ENCODE measurements at regions not wholly inside any gene's neighbourhood (a gene's known extent, or its start where the extent isn't known, plus 50 kb on each side); places are given as distances from the start of the nearest gene placed in this dataset.

DNA sequence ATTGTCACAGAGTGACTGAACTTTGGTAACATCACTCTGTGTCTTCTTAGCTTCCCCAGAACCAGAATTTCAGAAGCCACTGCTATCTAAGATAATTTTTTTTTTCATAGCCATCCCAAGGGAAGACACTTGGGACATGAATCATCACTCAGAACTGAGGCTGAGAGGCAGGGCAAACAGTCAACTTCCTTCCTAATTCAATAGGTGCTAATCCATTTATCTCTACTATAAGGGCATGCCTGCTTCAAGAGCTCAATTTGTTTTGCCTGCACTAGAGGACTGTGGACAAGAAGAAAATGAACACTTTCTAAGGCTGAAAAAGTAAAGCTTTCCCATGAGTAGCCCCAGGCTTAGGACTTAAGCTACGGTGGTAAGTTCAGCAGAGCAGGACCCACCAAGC is 56.7 kb upstream of the MYRIP start:
- no peaks in the 10 kb centered on the region for H3K4me1 ChIP-seq (ENCODE audit: insufficient read depth)
- peak; percentile 19 for DNase-seq

DNA sequence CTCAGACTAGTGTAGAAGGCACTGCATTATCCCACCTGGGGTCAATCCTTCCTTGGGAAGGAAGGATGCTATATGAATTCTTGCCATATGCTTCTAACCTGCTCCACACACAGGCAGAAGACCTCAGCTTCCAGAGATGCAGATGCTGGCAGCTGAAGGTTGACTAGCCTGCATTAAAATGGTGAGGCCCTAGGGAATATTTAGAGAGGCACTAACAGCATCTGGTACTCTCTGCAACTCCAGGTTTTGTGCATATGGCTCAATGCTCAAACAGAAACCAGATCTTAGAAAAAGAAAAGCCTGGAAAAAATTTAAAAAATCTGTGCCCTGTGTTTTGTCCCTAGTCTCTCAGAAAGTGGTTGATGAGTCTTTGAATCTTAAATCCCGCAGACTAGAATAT is 56.0 kb upstream of the MYRIP start:
- Histone ChIP-seq H3K27me3 (replicated peaks; ENCODE audit: insufficient read depth) (no peaks in the 10 kb centered on the region), H3K9me3 (ENCODE audit: low read depth) (no peaks in the 10 kb centered on the region), H3K9ac (no peak overlapping the region), H3K4me1 (ENCODE audit: insufficient read depth) (no peaks in the 10 kb centered on the region), H3F3A (ENCODE audit: insufficient read depth) (no peaks in the 10 kb centered on the region), H3K4me2 (ENCODE audit: unreplicated experiment) (no peak overlapping the region), H3K4me3 (no peak overlapping the region), H3K9me2 (ENCODE audit: insufficient read depth) (no peaks in the 10 kb centered on the region), H3K79me2 (ENCODE audit: insufficient read depth) (no peaks in the 10 kb centered on the region), H3K27ac (no peak overlapping the region), H2AFZ (no peak overlapping the region), H3K36me3 (ENCODE audit: low read depth) (no peaks in the 10 kb centered on the region), H4K20me1 (ENCODE audit: insufficient read depth) (no peaks in the 10 kb centered on the region)
- 46 to 64% methylated on average over 1 of the region's 1 CpG for WGBS, 2 experiments (ENCODE audit: low coverage in 1 of 2, low lambda C conversion rate in 2 of 2, missing lambda C conversion rate in 2 of 2)
- TF ChIP-seq EZH2 (IDR thresholded peaks at IDR 0.05; ENCODE audit: insufficient read depth, poor library complexity, severe bottlenecking), result no peak
- no peak for TF ChIP-seq EZH2phosphoT487 (IDR thresholded peaks at IDR 0.05; ENCODE audit: insufficient read depth, low read depth)
- in situ Hi-C loops (cut with MboI), result no loop called here
- DNase-seq, result no peak

More for the DNA sequence above, 56.7 kb upstream of the MYRIP start:
- Histone ChIP-seq H3K9me2 (ENCODE audit: insufficient read depth) (no peaks in the 10 kb centered on the region), H3K79me2 (ENCODE audit: insufficient read depth) (no peaks in the 10 kb centered on the region), H2AFZ (no peak overlapping the region), H3K27me3 (replicated peaks; ENCODE audit: insufficient read depth) (no peaks in the 10 kb centered on the region), H3F3A (ENCODE audit: insufficient read depth) (no peaks in the 10 kb centered on the region), H3K27ac (no peak overlapping the region), H3K9ac (no peak overlapping the region), H3K9me3 (ENCODE audit: low read depth) (no peaks in the 10 kb centered on the region), H4K20me1 (ENCODE audit: insufficient read depth) (no peaks in the 10 kb centered on the region), H3K4me2 (ENCODE audit: unreplicated experiment) (no peak overlapping the region), H3K36me3 (ENCODE audit: low read depth) (no peaks in the 10 kb centered on the region), H3K4me3 (no peak overlapping the region)
- in situ Hi-C loops (cut with MboI), result no loop called here
- TF ChIP-seq EZH2phosphoT487 (IDR thresholded peaks at IDR 0.05; ENCODE audit: insufficient read depth, low read depth), result no peak
- no peak for TF ChIP-seq EZH2 (IDR thresholded peaks at IDR 0.05; ENCODE audit: insufficient read depth, poor library complexity, severe bottlenecking)
- WGBS, 2 experiments (ENCODE audit: low coverage in 1 of 2, low lambda C conversion rate in 2 of 2, missing lambda C conversion rate in 2 of 2), result 4 to 5% methylated on average over 1 of the region's 1 CpG

- Histone ChIP-seq H3K9ac (no peak overlapping the region), H2AFZ (no peak overlapping the region), H3K9me3 (ENCODE audit: low read depth) (no peaks in the 10 kb centered on the region), H3K4me3 (no peak overlapping the region), H4K20me1 (ENCODE audit: insufficient read depth) (no peaks in the 10 kb centered on the region), H3K36me3 (ENCODE audit: low read depth) (no peaks in the 10 kb centered on the region), H3K4me1 (ENCODE audit: insufficient read depth) (no peaks in the 10 kb centered on the region), H3K9me2 (ENCODE audit: insufficient read depth) (no peaks in the 10 kb centered on the region), H3K27me3 (replicated peaks; ENCODE audit: insufficient read depth) (no peaks in the 10 kb centered on the region), H3K4me2 (ENCODE audit: unreplicated experiment) (no peak overlapping the region), H3K79me2 (ENCODE audit: insufficient read depth) (no peaks in the 10 kb centered on the region), H3F3A (ENCODE audit: insufficient read depth) (no peaks in the 10 kb centered on the region), H3K27ac (no peak overlapping the region)
- TF ChIP-seq EZH2 (IDR thresholded peaks at IDR 0.05; ENCODE audit: insufficient read depth, poor library complexity, severe bottlenecking) (no peak), EZH2phosphoT487 (IDR thresholded peaks at IDR 0.05; ENCODE audit: insufficient read depth, low read depth) (no peak)
- in situ Hi-C loops (cut with MboI), result no loop called here
- no peak for DNase-seq
- 34 to 50% methylated on average over 3 of the region's 3 CpGs for WGBS, 2 experiments (ENCODE audit: low coverage in 1 of 2, low lambda C conversion rate in 2 of 2, missing lambda C conversion rate in 2 of 2)
Observed at GRCh38 chr3:39754549-39754948, 54.9 kb upstream of the MYRIP start.

DNA sequence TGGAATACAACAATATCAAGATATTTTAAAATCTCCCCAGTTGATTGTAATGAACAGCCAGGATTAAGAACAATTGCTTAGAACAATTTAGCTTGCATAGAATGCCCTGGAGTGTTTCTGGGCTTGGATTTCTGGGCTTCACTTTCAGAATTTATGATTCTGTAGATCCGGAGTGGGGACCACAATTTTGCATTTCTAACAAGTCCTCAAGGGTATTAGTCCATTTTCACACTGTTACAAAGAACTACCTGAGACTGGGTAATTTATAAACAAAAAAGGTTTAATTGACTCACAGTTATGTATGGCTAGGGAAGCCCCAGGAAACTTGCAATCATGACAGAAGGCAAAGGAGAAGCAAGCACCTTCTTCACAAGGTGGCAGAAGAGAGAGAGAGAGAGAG is 54.3 kb upstream of the MYRIP start:
- no peak overlapping the region for H3K4me2 ChIP-seq (ENCODE audit: unreplicated experiment)
- H2AFZ ChIP-seq, result no peak overlapping the region
- in situ Hi-C loops (cut with MboI), result no loop called here
- H3K9me3 ChIP-seq (ENCODE audit: low read depth), result no peaks in the 10 kb centered on the region
- no peak overlapping the region for H3K27ac ChIP-seq
- no peaks in the 10 kb centered on the region for H3K9me2 ChIP-seq (ENCODE audit: insufficient read depth)
- no peaks in the 10 kb centered on the region for H3F3A ChIP-seq (ENCODE audit: insufficient read depth)
- no peak overlapping the region for H3K9ac ChIP-seq
- TF ChIP-seq EZH2 (IDR thresholded peaks at IDR 0.05; ENCODE audit: insufficient read depth, poor library complexity, severe bottlenecking) (no peak), EZH2phosphoT487 (IDR thresholded peaks at IDR 0.05; ENCODE audit: insufficient read depth, low read depth) (no peak)
- H3K36me3 ChIP-seq (ENCODE audit: low read depth), result no peaks in the 10 kb centered on the region
- H3K4me1 ChIP-seq (ENCODE audit: insufficient read depth), result no peaks in the 10 kb centered on the region
- no peaks in the 10 kb centered on the region for H3K27me3 ChIP-seq (replicated peaks; ENCODE audit: insufficient read depth)
- no peak for DNase-seq
- H3K4me3 ChIP-seq, result no peak overlapping the region
- H3K79me2 ChIP-seq (ENCODE audit: insufficient read depth), result no peaks in the 10 kb centered on the region
- H4K20me1 ChIP-seq (ENCODE audit: insufficient read depth), result no peaks in the 10 kb centered on the region
- WGBS, 2 experiments (ENCODE audit: low coverage in 1 of 2, low lambda C conversion rate in 2 of 2, missing lambda C conversion rate in 2 of 2), result 50 to 55% methylated on average over 1 of the region's 1 CpG

GRCh38 chr3:39757307-39757706 is 52.1 kb upstream of the MYRIP start:
- H3K27me3 ChIP-seq (replicated peaks; ENCODE audit: insufficient read depth), result no peaks in the 10 kb centered on the region; the same call in 1 of the 2 replicates
- no peaks in the 10 kb centered on the region for H3K36me3 ChIP-seq (ENCODE audit: low read depth)
- TF ChIP-seq EZH2 (IDR thresholded peaks at IDR 0.05; ENCODE audit: insufficient read depth, poor library complexity, severe bottlenecking), result no peak
- no peak for TF ChIP-seq EZH2phosphoT487 (IDR thresholded peaks at IDR 0.05; ENCODE audit: insufficient read depth, low read depth)
- 46 to 47% methylated on average over 2 of the region's 2 CpGs for WGBS, 2 experiments (ENCODE audit: low coverage in 1 of 2, low lambda C conversion rate in 2 of 2, missing lambda C conversion rate in 2 of 2)
- H3K4me1 ChIP-seq (ENCODE audit: insufficient read depth), result no peaks in the 10 kb centered on the region
- H3K79me2 ChIP-seq (ENCODE audit: insufficient read depth), result no peaks in the 10 kb centered on the region
- H4K20me1 ChIP-seq (ENCODE audit: insufficient read depth), result no peaks in the 10 kb centered on the region
- no peak for DNase-seq
- H3F3A ChIP-seq (ENCODE audit: insufficient read depth), result no peaks in the 10 kb centered on the region
- no peak overlapping the region for H3K4me3 ChIP-seq
- H3K27ac ChIP-seq, result no peak overlapping the region
- no peak overlapping the region for H2AFZ ChIP-seq
- H3K9me2 ChIP-seq (ENCODE audit: insufficient read depth), result no peaks in the 10 kb centered on the region
- no peak overlapping the region for H3K4me2 ChIP-seq (ENCODE audit: unreplicated experiment)
- H3K9me3 ChIP-seq (ENCODE audit: low read depth), result no peaks in the 10 kb centered on the region
- no peak overlapping the region for H3K9ac ChIP-seq
- in situ Hi-C loops (cut with MboI), result no loop called here
